Esophagus (tissue), 2 donors: ENCODE measurements at regions not wholly inside any gene's neighbourhood (a gene's known extent, or its start where the extent isn't known, plus 50 kb on each side); places are given as distances from the start of the nearest gene placed in this dataset.
"Not testable (repeated sequence)": the region's sequence is repeated elsewhere in the genome, so short reads cannot be mapped to it uniquely, and the experiment has no call there.

Experiments used
- H3K27ac ChIP-seq, 2 donors: one replicate each; pipeline ENCODE4 v1.5.1; 2013; ENCODE audit warnings: low read depth in 2 of 2, mild to moderate bottlenecking in 2 of 2, inconsistent platforms in 1 of 2, low read length in 1 of 2, moderate library complexity in 1 of 2
- H3K27me3 ChIP-seq, 2 donors: one replicate each; pipeline ENCODE4 v1.6.1; 2013; ENCODE audit warnings: low read length in 2 of 2, control low read depth in 1 of 2, mild to moderate bottlenecking in 1 of 2; ENCODE audit not compliant: insufficient read depth in 2 of 2, control insufficient read depth in 1 of 2
- H3K36me3 ChIP-seq, 2 donors: one replicate each; pipeline ENCODE4 v1.6.1; 2013; ENCODE audit warnings: low read length in 1 of 2; ENCODE audit not compliant: control insufficient read depth in 2 of 2, insufficient read depth in 2 of 2
- H3K4me1 ChIP-seq, 2 donors: one replicate each; pipeline ENCODE4 v1.6.1; 2013; ENCODE audit warnings: low read length in 1 of 2; ENCODE audit not compliant: control insufficient read depth in 2 of 2, insufficient read depth in 2 of 2
- H3K4me3 ChIP-seq, 2 donors: one replicate each; pipeline ENCODE4 v1.5.1; 2013; ENCODE audit warnings: low read length in 2 of 2, mild to moderate bottlenecking in 2 of 2, low read depth in 1 of 2, moderate library complexity in 1 of 2
- H3K9me3 ChIP-seq, 2 donors: one replicate each; pipeline ENCODE4 v1.6.1; 2013; ENCODE audit warnings: mild to moderate bottlenecking in 2 of 2, low read depth in 1 of 2, low read length in 1 of 2, moderate library complexity in 1 of 2; ENCODE audit not compliant: control insufficient read depth in 2 of 2, insufficient read depth in 1 of 2
- WGBS, 2 donors: extraction: QIAGEN DNeasy Blood & Tissue Kit; methylation state at CpG; one replicate each; pipeline ENCODE4 v1.1.7; 2013; 5-methylcytosine and 5-hydroxymethylcytosine counted together
- donor health status: healthy with polysubstance abuse.
- donor health status: Bipolar disorder and iron deficiency.

DNA sequence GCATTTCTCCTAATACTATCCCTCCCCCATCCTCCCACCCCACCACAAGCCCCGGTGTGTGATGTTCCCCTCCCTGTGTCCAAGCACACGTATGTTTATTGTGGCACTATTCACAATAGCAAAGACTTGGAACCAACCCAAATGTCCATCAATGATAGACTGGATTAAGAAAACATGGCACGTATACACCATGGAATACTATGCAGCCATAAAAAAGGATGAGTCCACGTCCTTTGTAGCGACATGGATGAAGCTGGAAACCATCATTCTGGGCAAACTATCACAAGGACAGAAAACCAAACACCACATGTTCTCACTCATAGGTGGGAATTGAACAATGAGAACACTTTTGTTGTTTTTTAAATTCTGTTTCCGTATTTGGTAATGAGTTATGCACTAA, 2294.6 kb upstream of the AGA start:
- 82 to 92% methylated on average over 6 of the region's 6 CpGs for WGBS, 2 donors
- not testable (repeated sequence) for H3K4me3 ChIP-seq, H3K4me1 ChIP-seq, H3K9me3 ChIP-seq, H3K27me3 ChIP-seq, H3K27ac ChIP-seq, H3K36me3 ChIP-seq

DNA sequence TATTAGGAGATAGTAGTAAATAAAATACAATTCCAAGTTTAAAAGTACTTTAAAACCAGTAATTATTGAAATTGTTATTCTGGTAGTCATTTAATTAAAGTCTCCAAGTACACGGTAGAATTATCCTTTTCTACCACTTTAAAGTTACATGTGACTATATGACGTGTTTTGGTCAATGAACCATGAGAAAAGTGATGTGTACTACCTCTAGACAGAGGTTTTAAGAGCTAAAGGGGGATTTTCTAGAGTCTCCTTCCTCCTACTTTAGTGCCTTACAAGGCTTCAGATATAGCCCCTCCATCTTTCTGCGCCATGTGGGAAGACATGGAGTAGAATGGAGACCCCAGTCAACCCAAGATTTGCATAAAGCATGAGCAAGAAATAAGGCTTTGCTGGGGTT, 2296.6 kb upstream of the AGA start:
- WGBS, 2 donors: 65 to 66% methylated on average over 3 of the region's 3 CpGs

DNA sequence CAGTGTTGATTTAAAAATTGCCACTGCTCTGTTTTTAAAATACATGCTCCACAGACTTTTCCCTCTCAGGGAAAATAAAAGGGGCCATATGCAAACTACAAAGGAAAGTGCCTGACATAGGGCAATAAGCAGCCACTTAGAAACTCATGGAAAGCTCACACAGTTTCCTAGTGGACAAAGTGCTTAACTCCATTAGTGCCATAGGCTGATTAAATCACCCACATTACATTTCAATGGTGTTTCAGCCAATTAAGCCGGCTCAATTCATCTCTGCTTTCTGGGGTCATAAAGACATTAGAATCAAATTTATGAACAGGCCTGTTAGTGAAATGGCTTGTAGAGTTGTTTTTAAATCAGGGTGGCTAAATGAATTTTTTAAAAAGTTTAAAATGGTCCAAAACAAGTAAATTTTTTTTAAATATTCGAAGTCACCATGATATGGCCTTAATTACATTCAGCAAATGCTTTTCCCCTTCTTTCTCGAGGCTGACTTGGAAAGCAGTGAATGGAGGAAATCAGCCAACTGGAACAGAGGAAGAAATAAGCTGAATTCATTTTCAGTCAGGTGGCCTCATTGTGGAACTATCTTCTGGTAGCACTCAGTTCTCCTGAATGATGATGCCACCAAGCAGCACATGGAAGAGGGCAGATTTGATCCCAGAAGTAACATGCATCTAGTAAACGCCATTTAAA, 2305.1 kb upstream of the AGA start:
- Histone ChIP-seq H3K36me3 (no peaks in the 10 kb centered on the region), H3K27ac (no peak overlapping the region), H3K27me3 (no peaks in the 10 kb centered on the region), H3K4me1 (no peaks in the 10 kb centered on the region), H3K4me3 (no peak overlapping the region), H3K9me3 (no peaks in the 10 kb centered on the region)
- 74 to 76% methylated on average over 4 of the region's 4 CpGs for WGBS, 2 donors

More for the DNA sequence above, 2296.6 kb upstream of the AGA start:
- Histone ChIP-seq H3K4me1 (no peaks in the 10 kb centered on the region), H3K27ac (no peak overlapping the region), H3K36me3 (no peaks in the 10 kb centered on the region), H3K9me3 (peaks cover 0 to 2% of the 10 kb centered on the region in 2 donors), H3K27me3 (no peaks in the 10 kb centered on the region), H3K4me3 (no peak overlapping the region)

DNA sequence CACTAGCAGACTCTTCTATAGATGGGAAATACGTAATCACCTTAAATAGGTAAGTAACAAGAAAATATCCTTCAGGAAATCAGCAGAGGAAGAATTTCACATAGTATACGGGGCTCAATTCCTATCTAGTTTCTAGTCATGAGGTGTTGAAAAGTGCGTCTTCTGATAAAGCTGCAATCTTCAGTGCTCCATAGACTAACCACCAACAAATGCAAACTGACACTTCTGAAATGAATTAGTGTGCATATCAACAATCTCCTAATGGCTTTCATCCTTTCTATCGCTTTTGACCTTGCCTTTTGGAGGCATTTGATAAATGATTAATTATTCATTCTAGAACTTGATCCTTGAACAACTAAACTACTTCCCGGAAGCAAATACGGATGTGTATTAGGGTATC, 2306.6 kb upstream of the AGA start:
- no peaks in the 10 kb centered on the region for H3K9me3 ChIP-seq
- no peaks in the 10 kb centered on the region for H3K4me1 ChIP-seq
- no peak overlapping the region for H3K27ac ChIP-seq
- no peaks in the 10 kb centered on the region for H3K36me3 ChIP-seq
- H3K4me3 ChIP-seq: no peak overlapping the region
- 67 to 81% methylated on average over 6 of the region's 6 CpGs for WGBS, 2 donors
- no peaks in the 10 kb centered on the region for H3K27me3 ChIP-seq

DNA sequence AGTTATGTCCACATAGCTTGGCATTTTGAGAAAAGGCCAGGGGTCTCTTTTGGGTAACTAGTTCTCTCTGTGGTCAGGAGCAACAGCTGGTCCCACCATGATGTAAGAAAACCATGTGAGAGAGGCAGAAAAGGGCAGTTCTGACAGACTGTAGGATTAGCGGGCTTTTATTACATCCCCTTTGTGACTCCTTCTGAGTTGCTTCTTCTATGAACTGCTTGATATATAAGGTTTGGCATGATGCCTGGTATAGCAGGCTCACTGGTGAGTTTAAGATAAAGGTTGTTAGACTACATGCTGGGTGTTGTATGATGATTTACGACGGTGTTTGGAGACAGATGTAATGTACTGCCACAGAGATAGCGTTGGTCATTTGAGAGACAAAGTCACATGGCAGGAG, 2308.1 kb upstream of the AGA start:
- H3K27me3 ChIP-seq: no peaks in the 10 kb centered on the region
- WGBS, 2 donors: 42 to 45% methylated on average over 4 of the region's 4 CpGs
- H3K4me3 ChIP-seq: no peak overlapping the region
- no peak overlapping the region for H3K27ac ChIP-seq
- no peaks in the 10 kb centered on the region for H3K9me3 ChIP-seq
- no peaks in the 10 kb centered on the region for H3K4me1 ChIP-seq
- H3K36me3 ChIP-seq: no peaks in the 10 kb centered on the region

DNA sequence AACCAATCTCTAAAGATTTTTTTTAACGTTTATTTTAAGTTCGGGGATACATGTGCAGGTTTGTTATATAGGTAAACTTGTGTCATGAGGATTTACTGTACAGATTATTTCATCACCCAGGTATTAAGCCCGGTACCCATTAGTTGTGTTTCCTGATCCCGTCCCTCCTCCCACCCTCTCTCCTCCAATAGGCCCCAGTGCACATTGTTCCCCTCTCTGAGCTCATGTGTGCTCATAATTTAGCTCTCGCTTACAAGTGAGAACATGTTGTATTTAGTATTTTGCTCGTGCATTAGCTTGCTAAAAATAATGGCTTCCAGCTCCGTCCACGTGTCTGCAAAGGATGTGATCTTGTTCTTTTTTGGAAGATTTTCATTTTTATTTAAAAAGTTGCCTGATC, 2309.4 kb upstream of the AGA start:
- Histone ChIP-seq H3K27me3 (no peaks in the 10 kb centered on the region), H3K36me3 (no peaks in the 10 kb centered on the region), H3K27ac (no peak overlapping the region), H3K4me3 (no peak overlapping the region), H3K9me3 (no peaks in the 10 kb centered on the region), H3K4me1 (no peaks in the 10 kb centered on the region)
- WGBS, 2 donors: 31 to 42% methylated on average over 8 of the region's 8 CpGs

DNA sequence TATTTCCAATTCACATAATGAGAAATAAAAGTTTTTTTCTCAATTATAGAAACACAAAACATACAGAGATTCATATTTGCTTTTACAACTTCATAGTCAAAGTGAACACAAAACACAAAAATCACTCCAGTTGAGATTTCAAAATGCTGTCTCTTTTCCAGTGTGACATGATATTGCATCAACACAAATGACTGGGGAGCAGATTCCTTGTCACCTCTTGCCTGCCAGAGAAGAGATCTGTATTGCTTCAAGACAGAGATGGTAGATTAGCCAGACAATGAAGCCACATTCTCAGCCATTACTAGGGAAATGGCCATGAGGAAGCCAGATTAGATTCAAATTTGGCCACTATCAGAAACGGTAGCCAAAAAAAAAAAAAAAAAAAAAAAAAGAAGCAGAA, 2313.1 kb upstream of the AGA start:
- no peaks in the 10 kb centered on the region for H3K9me3 ChIP-seq
- H3K4me1 ChIP-seq: no peaks in the 10 kb centered on the region
- no peak overlapping the region for H3K4me3 ChIP-seq
- no peak overlapping the region for H3K27ac ChIP-seq
- no peaks in the 10 kb centered on the region for H3K27me3 ChIP-seq
- 55 to 82% methylated on average over 1 of the region's 1 CpG for WGBS, 2 donors
- H3K36me3 ChIP-seq: no peaks in the 10 kb centered on the region

DNA sequence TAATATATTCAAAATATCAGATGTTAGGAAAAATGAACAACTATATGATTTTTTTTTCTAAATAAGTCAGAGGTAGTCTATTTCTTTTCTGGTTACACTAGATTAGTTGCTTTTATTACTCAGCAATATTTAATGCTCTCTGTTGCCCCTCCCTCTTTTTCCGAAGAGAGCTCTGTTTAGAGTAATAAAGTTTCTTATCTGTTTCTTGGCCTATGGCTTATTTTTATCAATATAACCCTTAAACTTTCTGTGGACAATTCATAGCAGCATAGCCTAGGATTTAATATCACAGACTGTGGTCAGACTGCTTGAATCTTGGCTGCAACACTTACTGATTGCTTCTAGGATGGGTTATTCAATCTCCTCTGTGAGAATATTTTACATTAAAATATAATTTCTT, 2315.4 kb upstream of the AGA start:
- Histone ChIP-seq H3K4me1 (no peaks in the 10 kb centered on the region), H3K27me3 (no peaks in the 10 kb centered on the region), H3K36me3 (no peaks in the 10 kb centered on the region), H3K27ac (no peak overlapping the region), H3K4me3 (no peak overlapping the region), H3K9me3 (no peaks in the 10 kb centered on the region)
- WGBS, 2 donors: 67 to 88% methylated on average over 1 of the region's 1 CpG

DNA sequence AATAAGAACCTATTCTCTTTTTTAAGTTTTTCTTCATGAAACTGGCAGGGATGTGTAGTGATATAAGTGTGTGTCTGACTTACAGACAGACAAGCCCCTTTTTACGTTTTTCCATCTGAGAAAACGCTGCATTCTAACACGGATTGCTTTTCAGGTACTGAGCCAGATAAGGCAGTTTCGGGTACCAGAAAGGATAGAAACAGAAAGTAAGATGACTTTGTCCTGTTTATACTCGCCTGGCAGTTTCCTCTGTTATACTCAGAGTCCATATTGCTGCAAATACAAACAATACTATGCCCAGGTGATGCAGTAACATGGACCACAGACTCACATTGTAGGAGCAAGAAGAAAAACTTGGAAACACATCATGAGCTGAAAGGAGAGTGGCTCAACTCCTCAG, 2320.6 kb upstream of the AGA start:
- Histone ChIP-seq H3K4me1 (no peaks in the 10 kb centered on the region), H3K36me3 (no peaks in the 10 kb centered on the region), H3K27ac (no peak overlapping the region), H3K27me3 (no peaks in the 10 kb centered on the region), H3K4me3 (no peak overlapping the region), H3K9me3 (no peaks in the 10 kb centered on the region)
- WGBS, 2 donors: 69 to 75% methylated on average over 5 of the region's 5 CpGs

DNA sequence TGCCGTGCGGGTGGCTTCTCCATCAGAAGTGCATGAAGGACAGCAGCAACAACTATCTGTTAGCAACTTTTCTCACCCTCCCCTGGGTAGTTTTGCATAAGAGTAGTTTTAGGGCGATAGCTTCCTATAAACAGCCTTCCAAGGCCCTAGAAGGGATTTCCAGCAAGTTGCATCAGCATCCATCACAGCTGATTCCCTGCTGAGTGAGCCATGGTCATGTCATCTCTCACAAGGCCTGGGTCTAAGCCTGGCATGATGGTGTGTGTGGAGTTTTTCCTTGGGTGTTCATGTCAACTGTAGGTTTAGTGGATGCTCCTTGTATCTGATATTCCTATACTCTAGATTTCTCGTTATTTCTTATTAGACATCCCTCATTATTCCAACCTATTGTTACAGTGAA, 2324.7 kb upstream of the AGA start:
- H3K4me3 ChIP-seq: no peak overlapping the region
- H3K9me3 ChIP-seq: no peaks in the 10 kb centered on the region
- 60 to 78% methylated on average over 4 of the region's 4 CpGs for WGBS, 2 donors
- H3K36me3 ChIP-seq: no peaks in the 10 kb centered on the region
- H3K4me1 ChIP-seq: no peaks in the 10 kb centered on the region
- H3K27me3 ChIP-seq: no peaks in the 10 kb centered on the region
- H3K27ac ChIP-seq: no peak overlapping the region
